ENCODE measurements at regions not wholly inside any gene's neighbourhood (a gene's known extent, or its start where the extent isn't known, plus 50 kb on each side); places are given as distances from the start of the nearest gene placed in this dataset.

GRCh38 chr12:4059898-4060568 is 186.8 kb upstream of the PARP11 start:
- Histone ChIP-seq H3K9me3 (replicated peaks in 1 of 2; ENCODE audit: control insufficient read depth in 1 of 2, insufficient read depth in 1 of 2, low read length in 2 of 2) (no peaks in the 10 kb centered on the region), H3K4me2 (replicated peaks; ENCODE audit: extremely low read depth, low read length, poor library complexity, severe bottlenecking) (no peak overlapping the region), H3K79me2 (ENCODE audit: insufficient read depth, low read length) (no peaks in the 10 kb centered on the region), H3K27me3 (ENCODE audit: control insufficient read depth in 2 of 2, insufficient read depth in 2 of 2, low read length in 2 of 2) (no peaks in the 10 kb centered on the region), H4K20me1 (ENCODE audit: insufficient read depth, low read length) (no peaks in the 10 kb centered on the region), H3K36me3 (replicated peaks in 1 of 2; ENCODE audit: control insufficient read depth in 1 of 2, insufficient read depth in 2 of 2, low read length in 2 of 2) (no peaks in the 10 kb centered on the region), H3K4me1 (ENCODE audit: control insufficient read depth in 1 of 2, insufficient read depth in 2 of 2, low read length in 2 of 2) (no peaks in the 10 kb centered on the region), H2AFZ (ENCODE audit: insufficient read depth, low read depth, low read length, poor library complexity, severe bottlenecking) (no peak overlapping the region), H3K27ac (ENCODE audit: low read depth in 1 of 2, low read length in 2 of 2) (no peak overlapping the region), H3K9ac (ENCODE audit: insufficient read depth, low read length, poor library complexity, severe bottlenecking) (no peak overlapping the region), H3K4me3 (replicated peaks in 1 of 3; ENCODE audit: low read depth in 2 of 3, low read length in 3 of 3) (no peak overlapping the region)
- intact Hi-C loops (cut with micrococcal nuclease) = no loop called here
- WGBS (ENCODE audit: insufficient coverage) = 100% methylated on average over 4 of the region's 7 CpGs
- no peaks in the 10 kb centered on the region for H3K9me3 Mint-ChIP-seq
- TF ChIP-seq CTCF (IDR thresholded peaks at IDR 0.05) = no peak
- no peak overlapping the region for H3K27ac Mint-ChIP-seq
- no peak for DNase-seq
- H3K4me3 Mint-ChIP-seq = no peak overlapping the region
- no peaks in the 10 kb centered on the region for H3K36me3 Mint-ChIP-seq
- H3K27me3 Mint-ChIP-seq (ENCODE audit: low read depth in 3 of 3) = peaks cover 0 to 7% (median 1%) of the 10 kb centered on the region in 3 donors
- H3K4me1 Mint-ChIP-seq = no peaks in the 10 kb centered on the region

DNA sequence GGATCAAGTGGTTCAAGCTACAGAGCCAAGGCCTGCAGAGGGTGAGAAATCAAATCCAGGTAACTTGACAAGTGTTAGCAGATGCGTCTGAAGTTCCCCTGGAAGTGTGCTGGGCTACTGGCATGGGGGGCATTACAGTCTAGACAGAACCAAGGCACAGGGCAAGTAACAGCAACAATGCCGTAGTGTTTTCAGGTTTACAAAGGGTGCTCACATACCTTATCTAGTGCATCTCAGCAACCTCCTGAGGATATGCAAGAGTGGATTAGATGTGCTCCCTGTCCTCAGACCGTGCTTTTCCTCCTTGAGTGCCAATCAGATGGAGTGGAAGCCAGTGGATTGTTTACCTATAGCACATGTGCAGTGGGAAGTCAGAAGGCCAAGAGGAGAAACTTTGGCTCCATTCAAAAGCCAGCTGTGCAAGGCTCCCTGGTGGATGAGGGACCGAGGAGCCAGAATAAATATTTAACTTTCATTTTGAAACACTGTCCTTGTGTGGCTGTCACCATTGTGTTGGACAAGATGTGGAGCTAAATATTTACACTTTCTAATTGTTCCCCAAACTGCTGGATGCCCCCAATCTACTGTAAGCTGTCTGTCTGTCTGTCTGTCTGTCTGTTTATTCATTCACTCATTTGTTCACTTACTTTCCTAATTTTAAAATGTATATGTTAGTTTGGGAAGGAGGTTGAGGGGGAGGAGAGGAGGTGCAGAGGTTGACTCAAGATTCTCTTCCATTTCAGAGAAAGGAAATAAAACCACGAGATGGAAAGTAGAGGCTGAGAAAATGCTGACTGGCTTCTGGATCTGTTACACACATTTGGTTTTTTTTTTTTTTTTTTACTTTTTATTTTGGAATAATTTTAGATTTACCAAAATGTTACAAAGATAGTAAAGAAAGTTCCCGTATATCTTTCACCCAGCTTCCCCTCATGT is 184.0 kb upstream of the PARP11 start:
- no peak overlapping the region for H3K4me2 ChIP-seq (replicated peaks; ENCODE audit: extremely low read depth, low read length, poor library complexity, severe bottlenecking)
- H3K4me3 ChIP-seq (replicated peaks in 1 of 3; ENCODE audit: low read depth in 2 of 3, low read length in 3 of 3) = no peak overlapping the region
- no peaks in the 10 kb centered on the region for H4K20me1 ChIP-seq (ENCODE audit: insufficient read depth, low read length)
- H3K4me3 Mint-ChIP-seq = no peak overlapping the region
- no peaks in the 10 kb centered on the region for H3K79me2 ChIP-seq (ENCODE audit: insufficient read depth, low read length)
- H3K27ac Mint-ChIP-seq = no peak overlapping the region
- TF ChIP-seq CTCF (IDR thresholded peaks at IDR 0.05) = no peak
- no peaks in the 10 kb centered on the region for H3K9me3 ChIP-seq (replicated peaks in 1 of 2; ENCODE audit: control insufficient read depth in 1 of 2, insufficient read depth in 1 of 2, low read length in 2 of 2)
- H3K4me1 ChIP-seq (ENCODE audit: control insufficient read depth in 1 of 2, insufficient read depth in 2 of 2, low read length in 2 of 2) = no peaks in the 10 kb centered on the region
- H3K27ac ChIP-seq (ENCODE audit: low read depth in 1 of 2, low read length in 2 of 2) = no peak overlapping the region
- H3K36me3 ChIP-seq (replicated peaks in 1 of 2; ENCODE audit: control insufficient read depth in 1 of 2, insufficient read depth in 2 of 2, low read length in 2 of 2) = no peaks in the 10 kb centered on the region
- WGBS (ENCODE audit: insufficient coverage) = 88% methylated on average over 3 of the region's 6 CpGs
- no peaks in the 10 kb centered on the region for H3K4me1 Mint-ChIP-seq
- intact Hi-C loops (cut with micrococcal nuclease) = no loop called here
- no peak overlapping the region for H2AFZ ChIP-seq (ENCODE audit: insufficient read depth, low read depth, low read length, poor library complexity, severe bottlenecking)
- H3K9ac ChIP-seq (ENCODE audit: insufficient read depth, low read length, poor library complexity, severe bottlenecking) = no peak overlapping the region
- DNase-seq = no peak
- H3K9me3 Mint-ChIP-seq = no peaks in the 10 kb centered on the region
- H3K36me3 Mint-ChIP-seq = no peaks in the 10 kb centered on the region
- H3K27me3 ChIP-seq (ENCODE audit: control insufficient read depth in 2 of 2, insufficient read depth in 2 of 2, low read length in 2 of 2) = no peaks in the 10 kb centered on the region
- peaks cover 0 to 4% (median 1%) of the 10 kb centered on the region in 3 donors for H3K27me3 Mint-ChIP-seq (ENCODE audit: low read depth in 3 of 3)
